ENCODE measurements at regions not wholly inside any gene's neighbourhood (a gene's known extent, or its start where the extent isn't known, plus 50 kb on each side); places are given as distances from the start of the nearest gene placed in this dataset.

- no peak for DNase-seq
Observed at GRCh38 chr5:164048359-164048926, 543.0 kb downstream of the MAT2B start.

- DNase-seq = no peak
Observed at GRCh38 chr5:164051745-164052144, 546.3 kb downstream of the MAT2B start.

GRCh38 chr5:164052536-164053093, 547.2 kb downstream of the MAT2B start:
- no peak for DNase-seq

GRCh38 chr5:164053123-164053522, 547.7 kb downstream of the MAT2B start:
- no peak for DNase-seq

GRCh38 chr5:164054461-164054860, 549.0 kb downstream of the MAT2B start:
- no peak for DNase-seq

GRCh38 chr5:164057121-164057520, 551.7 kb downstream of the MAT2B start:
- no peak for DNase-seq

GRCh38 chr5:164058621-164059020, 553.2 kb downstream of the MAT2B start:
- DNase-seq = no peak

GRCh38 chr5:164059471-164059870, 554.1 kb downstream of the MAT2B start:
- DNase-seq = no peak

GRCh38 chr5:164060786-164061355, 555.5 kb downstream of the MAT2B start:
- no peak for DNase-seq

- DNase-seq = no peak
Observed at GRCh38 chr5:164062304-164062703, 556.9 kb downstream of the MAT2B start.

- DNase-seq = no peak
Observed at GRCh38 chr5:164065266-164065665, 559.8 kb downstream of the MAT2B start.

- DNase-seq = no peak
Observed at GRCh38 chr5:164071671-164072070, 566.3 kb downstream of the MAT2B start.

- DNase-seq = no peak
Observed at GRCh38 chr5:164073081-164073480, 567.7 kb downstream of the MAT2B start.

GRCh38 chr5:164076556-164076955, 571.1 kb downstream of the MAT2B start:
- DNase-seq = no peak

GRCh38 chr5:164090358-164090757, 584.9 kb downstream of the MAT2B start:
- DNase-seq = no peak

GRCh38 chr5:164091836-164092235, 586.4 kb downstream of the MAT2B start:
- no peak for DNase-seq

GRCh38 chr5:164094291-164094690, 588.9 kb downstream of the MAT2B start:
- DNase-seq = no peak

- DNase-seq = no peak
Observed at GRCh38 chr5:164097749-164098148, 592.3 kb downstream of the MAT2B start.

- no peak for DNase-seq
Observed at GRCh38 chr5:164098531-164098930, 593.1 kb downstream of the MAT2B start.

GRCh38 chr5:164098979-164099378, 593.6 kb downstream of the MAT2B start:
- DNase-seq = no peak

- DNase-seq = no peak
Observed at GRCh38 chr5:164115420-164115819, 610.0 kb downstream of the MAT2B start.

- DNase-seq = no peak
Observed at GRCh38 chr5:164119806-164120447, 614.5 kb downstream of the MAT2B start.

- no peak for DNase-seq
Observed at GRCh38 chr5:164127527-164127926, 622.1 kb downstream of the MAT2B start.

- DNase-seq = no peak
Observed at GRCh38 chr5:164132358-164132757, 626.9 kb downstream of the MAT2B start.

Measured in T-helper 9 cell (primary cell).